ENCODE measurements at regions not wholly inside any gene's neighbourhood (a gene's known extent, or its start where the extent isn't known, plus 50 kb on each side); places are given as distances from the start of the nearest gene placed in this dataset.

- TF ChIP-seq, protein P1, sequence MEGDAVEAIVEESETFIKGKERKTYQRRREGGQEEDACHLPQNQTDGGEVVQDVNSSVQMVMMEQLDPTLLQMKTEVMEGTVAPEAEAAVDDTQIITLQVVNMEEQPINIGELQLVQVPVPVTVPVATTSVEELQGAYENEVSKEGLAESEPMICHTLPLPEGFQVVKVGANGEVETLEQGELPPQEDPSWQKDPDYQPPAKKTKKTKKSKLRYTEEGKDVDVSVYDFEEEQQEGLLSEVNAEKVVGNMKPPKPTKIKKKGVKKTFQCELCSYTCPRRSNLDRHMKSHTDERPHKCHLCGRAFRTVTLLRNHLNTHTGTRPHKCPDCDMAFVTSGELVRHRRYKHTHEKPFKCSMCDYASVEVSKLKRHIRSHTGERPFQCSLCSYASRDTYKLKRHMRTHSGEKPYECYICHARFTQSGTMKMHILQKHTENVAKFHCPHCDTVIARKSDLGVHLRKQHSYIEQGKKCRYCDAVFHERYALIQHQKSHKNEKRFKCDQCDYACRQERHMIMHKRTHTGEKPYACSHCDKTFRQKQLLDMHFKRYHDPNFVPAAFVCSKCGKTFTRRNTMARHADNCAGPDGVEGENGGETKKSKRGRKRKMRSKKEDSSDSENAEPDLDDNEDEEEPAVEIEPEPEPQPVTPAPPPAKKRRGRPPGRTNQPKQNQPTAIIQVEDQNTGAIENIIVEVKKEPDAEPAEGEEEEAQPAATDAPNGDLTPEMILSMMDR (conservative IDR thresholded peaks at IDR 0.05), result no peak
- TF ChIP-seq ZFX (IDR thresholded peaks at IDR 0.05), result no peak
These were observed 109.8 kb upstream of the TRPM1 start for GRCh38 chr15:31211353-31211752.

Measured in C4-2B (cell line).